ENCODE measurements at regions not wholly inside any gene's neighbourhood (a gene's known extent, or its start where the extent isn't known, plus 50 kb on each side); places are given as distances from the start of the nearest gene placed in this dataset.

DNA sequence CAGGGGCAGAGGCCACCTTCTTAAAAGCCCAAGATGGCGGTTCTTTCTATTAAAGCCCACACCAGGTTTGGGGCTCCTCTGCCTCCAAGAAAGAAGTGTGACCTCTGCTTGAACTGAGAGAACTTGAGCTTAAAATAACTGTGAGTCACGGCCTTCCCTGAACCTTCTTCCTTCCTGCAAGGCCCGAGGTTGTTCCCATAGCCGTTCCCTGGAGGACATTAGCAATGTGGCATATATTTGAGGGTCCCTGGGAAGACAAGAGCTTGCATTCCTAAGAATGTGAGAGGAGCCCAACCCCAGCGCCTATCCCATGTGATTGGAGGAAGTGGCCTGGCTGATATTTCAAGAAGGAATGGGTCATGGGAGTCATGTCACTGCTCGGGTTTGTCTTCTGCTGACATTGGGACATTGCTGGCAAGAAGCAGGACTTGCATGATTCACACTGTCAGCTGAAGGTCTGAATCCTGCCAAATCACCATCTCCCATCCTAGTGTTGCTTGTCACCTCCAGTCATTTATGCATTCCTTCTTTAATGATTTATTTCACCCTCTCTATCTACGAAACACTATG, 168.1 kb downstream of the TRIB2 start:
- no peaks in the 10 kb centered on the region for H3K4me1 ChIP-seq (ENCODE audit: control insufficient read depth, insufficient read depth, low read length)
- H3K27me3 ChIP-seq (ENCODE audit: control insufficient read depth, insufficient read depth, low read length), result no peaks in the 10 kb centered on the region
- no peaks in the 10 kb centered on the region for H3K9me3 ChIP-seq (ENCODE audit: control insufficient read depth, insufficient read depth, low read length)
- no peak overlapping the region for H3K9ac ChIP-seq (ENCODE audit: low read depth, low read length)
- no peak overlapping the region for H3K4me3 ChIP-seq (ENCODE audit: low read depth, low read length)
- no peaks in the 10 kb centered on the region for H3K36me3 ChIP-seq (ENCODE audit: control insufficient read depth, insufficient read depth, low read length)

DNA sequence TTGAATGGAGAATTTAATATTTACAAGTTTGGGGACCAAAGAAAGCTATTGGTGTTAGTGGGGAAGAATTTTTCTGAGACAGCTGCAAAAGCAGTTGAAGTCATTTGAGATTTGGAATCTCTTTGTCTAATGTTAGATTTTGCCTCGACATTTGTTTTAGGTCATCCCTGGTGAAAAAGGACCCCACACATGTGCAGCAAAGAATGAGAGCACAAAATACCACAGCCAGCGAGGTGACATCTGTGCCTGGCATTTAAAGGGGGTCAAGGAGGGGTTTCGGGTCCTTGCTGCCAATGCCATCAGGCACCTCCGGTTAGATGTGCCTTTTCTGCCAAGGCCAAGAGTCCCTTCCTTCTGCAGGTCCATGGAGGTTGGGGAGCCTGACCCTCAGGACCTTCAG, 173.3 kb downstream of the TRIB2 start:
- Histone ChIP-seq H3K36me3 (ENCODE audit: control insufficient read depth, insufficient read depth, low read length) (no peaks in the 10 kb centered on the region), H3K9ac (ENCODE audit: low read depth, low read length) (no peak overlapping the region), H3K4me1 (ENCODE audit: control insufficient read depth, insufficient read depth, low read length) (no peaks in the 10 kb centered on the region)

DNA sequence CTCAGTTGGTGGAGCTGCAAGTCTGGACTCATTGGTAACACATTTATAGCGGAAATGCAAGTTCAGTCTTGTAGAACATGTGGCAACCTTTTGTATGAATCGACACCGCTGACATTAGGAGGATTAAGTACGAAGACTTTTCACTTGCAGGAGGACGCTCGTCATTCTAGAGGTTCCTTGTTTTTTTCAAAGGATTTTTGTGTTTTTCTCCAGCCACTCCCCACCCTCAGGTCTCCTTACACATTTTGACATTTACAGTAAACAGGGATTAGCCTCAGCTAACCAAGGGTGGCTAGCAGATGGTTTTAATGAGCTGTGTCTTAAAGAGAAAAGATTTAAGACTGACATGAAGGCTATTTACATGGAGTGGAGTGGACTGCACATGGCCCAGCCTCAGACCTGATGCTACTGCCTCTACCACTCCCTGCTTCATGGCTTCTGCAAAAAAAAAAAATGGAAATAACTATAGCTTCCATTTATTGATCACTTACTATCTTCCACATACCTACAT, 173.8 kb downstream of the TRIB2 start:
- H3K27me3 ChIP-seq (ENCODE audit: control insufficient read depth, insufficient read depth, low read length), result no peaks in the 10 kb centered on the region
- H3K36me3 ChIP-seq (ENCODE audit: control insufficient read depth, insufficient read depth, low read length), result no peaks in the 10 kb centered on the region
- no peaks in the 10 kb centered on the region for H3K4me1 ChIP-seq (ENCODE audit: control insufficient read depth, insufficient read depth, low read length)
- H3K9ac ChIP-seq (ENCODE audit: low read depth, low read length), result no peak overlapping the region
- H3K9me3 ChIP-seq (ENCODE audit: control insufficient read depth, insufficient read depth, low read length), result no peaks in the 10 kb centered on the region
- H3K4me3 ChIP-seq (ENCODE audit: low read depth, low read length), result no peak overlapping the region

More for the DNA sequence above, 173.3 kb downstream of the TRIB2 start:
- no peak overlapping the region for H3K4me3 ChIP-seq (ENCODE audit: low read depth, low read length)
- H3K27me3 ChIP-seq (ENCODE audit: control insufficient read depth, insufficient read depth, low read length), result no peaks in the 10 kb centered on the region
- no peaks in the 10 kb centered on the region for H3K9me3 ChIP-seq (ENCODE audit: control insufficient read depth, insufficient read depth, low read length)

DNA sequence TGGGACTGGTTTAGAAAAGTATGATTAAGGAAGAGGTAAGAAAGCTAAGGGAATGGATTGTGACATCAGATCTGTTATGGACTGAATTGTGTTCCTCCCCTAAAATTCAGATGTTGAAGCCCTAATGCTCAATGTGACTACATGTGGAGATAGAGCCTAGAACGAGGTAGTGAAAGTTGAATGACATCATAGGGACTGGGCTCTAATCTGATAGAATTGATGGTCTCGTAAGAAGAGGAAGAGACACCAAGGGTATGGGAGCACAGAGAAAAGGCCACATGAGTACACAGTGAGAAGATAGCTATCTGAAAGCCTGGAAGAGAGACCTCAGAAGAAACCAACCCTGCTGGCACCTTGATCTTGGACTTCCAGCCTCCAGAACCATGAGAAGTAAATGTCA, 178.3 kb downstream of the TRIB2 start:
- Histone ChIP-seq H3K4me1 (ENCODE audit: control insufficient read depth, insufficient read depth, low read length) (no peaks in the 10 kb centered on the region), H3K9me3 (ENCODE audit: control insufficient read depth, insufficient read depth, low read length) (no peaks in the 10 kb centered on the region), H3K36me3 (ENCODE audit: control insufficient read depth, insufficient read depth, low read length) (no peaks in the 10 kb centered on the region), H3K9ac (ENCODE audit: low read depth, low read length) (no peak overlapping the region), H3K4me3 (ENCODE audit: low read depth, low read length) (no peak overlapping the region), H3K27me3 (ENCODE audit: control insufficient read depth, insufficient read depth, low read length) (no peaks in the 10 kb centered on the region)

DNA sequence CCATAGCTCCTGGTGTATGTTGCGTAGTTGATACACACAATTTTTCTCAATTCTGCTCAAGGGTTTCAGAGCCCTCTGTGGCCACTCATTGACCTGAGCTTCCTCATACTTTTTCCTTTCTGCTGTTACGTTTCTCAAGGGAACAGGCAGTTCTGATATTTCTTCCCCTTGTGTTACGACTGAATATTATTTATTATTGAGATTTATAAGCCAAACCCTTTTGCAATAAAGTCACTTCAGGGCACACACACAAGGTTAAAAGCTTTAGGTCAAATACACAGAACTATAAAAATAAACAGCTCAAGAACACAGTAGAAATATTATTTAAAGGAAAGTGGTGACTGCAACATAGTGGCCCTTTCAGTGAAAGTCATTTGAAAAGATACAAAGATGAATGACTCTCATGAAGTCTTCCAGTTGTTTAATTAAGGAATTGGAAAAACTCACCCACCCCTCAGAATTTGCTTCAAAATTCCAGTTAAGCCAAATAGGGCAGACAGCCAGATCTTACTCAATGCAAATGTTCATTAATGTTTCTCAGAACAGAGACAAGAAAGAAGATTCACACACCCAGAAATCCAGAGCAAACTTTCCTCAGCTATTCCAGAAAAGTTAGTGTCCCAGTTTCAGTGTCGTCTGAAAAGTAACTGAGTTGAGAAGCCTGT, 179.7 kb downstream of the TRIB2 start:
- H3K4me1 ChIP-seq (ENCODE audit: control insufficient read depth, insufficient read depth, low read length), result no peaks in the 10 kb centered on the region
- no peaks in the 10 kb centered on the region for H3K27me3 ChIP-seq (ENCODE audit: control insufficient read depth, insufficient read depth, low read length)
- no peaks in the 10 kb centered on the region for H3K9me3 ChIP-seq (ENCODE audit: control insufficient read depth, insufficient read depth, low read length)
- H3K36me3 ChIP-seq (ENCODE audit: control insufficient read depth, insufficient read depth, low read length), result no peaks in the 10 kb centered on the region
- no peak overlapping the region for H3K4me3 ChIP-seq (ENCODE audit: low read depth, low read length)
- no peak overlapping the region for H3K9ac ChIP-seq (ENCODE audit: low read depth, low read length)

DNA sequence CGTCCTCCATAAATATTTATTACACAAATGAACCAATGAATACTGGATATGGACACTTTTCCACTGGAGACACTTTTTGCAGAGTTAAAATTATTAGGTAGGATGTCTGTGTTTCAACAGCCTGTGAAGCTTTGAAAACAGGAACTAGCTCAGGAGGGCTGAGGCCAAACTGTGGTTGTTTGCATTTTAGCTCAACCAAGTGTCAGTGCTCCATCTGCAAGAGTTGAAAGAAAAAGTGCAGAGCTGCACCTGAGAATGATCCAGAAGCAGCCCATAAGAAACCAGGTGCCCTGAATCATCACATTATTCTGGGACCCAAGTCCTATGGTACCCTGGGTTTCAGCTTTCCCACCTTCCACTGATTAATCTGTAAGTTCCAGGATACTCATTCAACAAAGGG, 180.4 kb downstream of the TRIB2 start:
- Histone ChIP-seq H3K9me3 (ENCODE audit: control insufficient read depth, insufficient read depth, low read length) (no peaks in the 10 kb centered on the region), H3K4me3 (ENCODE audit: low read depth, low read length) (no peak overlapping the region), H3K27me3 (ENCODE audit: control insufficient read depth, insufficient read depth, low read length) (no peaks in the 10 kb centered on the region), H3K9ac (ENCODE audit: low read depth, low read length) (no peak overlapping the region), H3K36me3 (ENCODE audit: control insufficient read depth, insufficient read depth, low read length) (no peaks in the 10 kb centered on the region), H3K4me1 (ENCODE audit: control insufficient read depth, insufficient read depth, low read length) (no peaks in the 10 kb centered on the region)

DNA sequence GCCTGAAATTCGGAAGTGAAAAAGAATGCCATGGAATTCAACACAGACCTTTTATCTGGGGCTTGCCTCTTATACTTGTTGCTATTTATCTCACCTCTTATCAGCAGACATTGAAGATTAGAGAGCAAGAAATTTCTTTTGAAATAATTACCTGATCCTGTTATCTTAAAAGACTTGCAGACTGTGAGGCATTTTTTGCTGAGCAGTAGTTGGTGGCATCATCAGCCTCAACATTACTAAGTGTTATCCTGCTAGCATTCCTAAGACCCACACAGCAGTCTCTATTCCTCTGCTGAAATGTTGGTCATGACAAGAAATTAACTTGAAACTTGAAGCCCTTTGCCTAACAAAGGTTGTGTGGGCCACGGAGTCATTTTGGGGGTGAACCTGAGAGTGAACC, 186.5 kb downstream of the TRIB2 start:
- Histone ChIP-seq H3K4me3 (ENCODE audit: low read depth, low read length) (no peak overlapping the region), H3K9ac (ENCODE audit: low read depth, low read length) (no peak overlapping the region), H3K27me3 (ENCODE audit: control insufficient read depth, insufficient read depth, low read length) (no peaks in the 10 kb centered on the region), H3K9me3 (ENCODE audit: control insufficient read depth, insufficient read depth, low read length) (no peaks in the 10 kb centered on the region), H3K36me3 (ENCODE audit: control insufficient read depth, insufficient read depth, low read length) (no peaks in the 10 kb centered on the region), H3K4me1 (ENCODE audit: control insufficient read depth, insufficient read depth, low read length) (no peaks in the 10 kb centered on the region)

DNA sequence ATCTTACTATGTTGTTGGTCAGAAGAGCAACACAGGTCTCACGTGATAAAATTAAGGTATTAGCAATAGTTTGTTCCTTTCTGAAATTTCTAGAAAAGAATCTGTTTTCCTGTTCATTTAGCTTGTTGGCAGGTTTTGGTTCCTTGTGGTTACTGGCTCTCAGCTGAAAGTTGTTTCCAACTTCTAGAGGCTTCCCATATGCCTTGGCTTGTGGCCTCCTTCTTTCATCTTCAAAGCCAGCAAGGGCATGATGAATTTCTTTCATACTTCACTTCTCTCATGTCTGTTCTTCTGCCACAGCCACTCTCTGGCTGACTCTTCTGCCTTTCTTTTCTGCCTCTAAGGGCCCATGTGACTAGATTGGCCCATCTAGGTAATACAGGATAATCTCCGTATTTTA, 193.7 kb downstream of the TRIB2 start:
- Histone ChIP-seq H3K9ac (ENCODE audit: low read depth, low read length) (no peak overlapping the region), H3K4me3 (ENCODE audit: low read depth, low read length) (no peak overlapping the region), H3K4me1 (ENCODE audit: control insufficient read depth, insufficient read depth, low read length) (no peaks in the 10 kb centered on the region), H3K36me3 (ENCODE audit: control insufficient read depth, insufficient read depth, low read length) (no peaks in the 10 kb centered on the region), H3K9me3 (ENCODE audit: control insufficient read depth, insufficient read depth, low read length) (no peaks in the 10 kb centered on the region), H3K27me3 (ENCODE audit: control insufficient read depth, insufficient read depth, low read length) (no peaks in the 10 kb centered on the region)

DNA sequence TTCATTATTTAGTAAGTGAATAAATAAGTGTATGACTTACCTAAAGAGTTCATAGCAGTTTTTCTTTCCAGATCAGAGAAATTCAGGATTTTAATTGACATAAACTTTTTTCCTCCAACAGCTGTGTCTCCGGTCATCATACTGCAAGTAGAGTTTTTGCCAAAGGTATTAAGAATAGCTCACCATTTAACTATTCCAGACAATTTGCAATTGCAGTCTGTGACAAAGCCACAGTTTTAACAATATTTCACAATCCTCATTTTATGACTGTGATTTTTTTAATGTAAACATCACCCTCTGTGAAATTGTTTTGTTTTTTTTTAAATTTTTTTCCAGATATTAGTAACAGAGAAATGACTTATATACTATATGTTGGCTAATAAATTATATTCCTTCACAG, 199.1 kb downstream of the TRIB2 start:
- Histone ChIP-seq H3K9ac (ENCODE audit: low read depth, low read length) (no peak overlapping the region), H3K4me3 (ENCODE audit: low read depth, low read length) (no peak overlapping the region), H3K9me3 (ENCODE audit: control insufficient read depth, insufficient read depth, low read length) (no peaks in the 10 kb centered on the region), H3K4me1 (ENCODE audit: control insufficient read depth, insufficient read depth, low read length) (no peaks in the 10 kb centered on the region), H3K36me3 (ENCODE audit: control insufficient read depth, insufficient read depth, low read length) (no peaks in the 10 kb centered on the region), H3K27me3 (ENCODE audit: control insufficient read depth, insufficient read depth, low read length) (no peaks in the 10 kb centered on the region)

DNA sequence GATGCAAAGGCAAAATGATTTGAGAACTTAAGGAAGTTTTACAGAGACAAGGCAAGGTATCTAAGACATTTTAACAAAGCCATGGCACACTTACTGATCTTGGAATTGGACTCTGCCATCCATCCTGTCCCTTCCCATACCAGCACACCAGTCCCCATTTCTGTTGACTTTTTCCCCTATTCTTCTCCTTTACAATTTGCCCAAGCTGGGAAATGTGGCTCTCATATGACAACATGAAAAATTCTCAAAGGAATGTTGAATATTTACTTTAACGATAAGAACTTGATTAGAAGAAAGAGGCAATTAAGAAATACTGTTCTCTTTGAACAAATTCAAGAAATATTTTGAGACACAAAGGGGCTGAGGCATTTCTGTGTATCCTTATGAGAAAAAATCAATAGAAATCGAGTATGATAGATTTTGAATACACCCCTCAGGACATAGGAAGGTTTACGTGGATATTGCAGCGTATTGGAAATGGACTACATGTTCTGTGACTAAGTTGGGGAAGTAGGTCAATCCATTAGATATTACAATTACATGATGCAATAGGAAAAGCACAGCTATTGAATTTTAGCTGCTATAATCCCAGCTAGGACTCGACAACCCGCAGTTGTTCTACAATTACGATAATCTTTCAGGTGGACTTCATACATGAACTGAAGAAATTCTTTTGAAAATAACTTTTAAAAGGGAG, 201.6 kb downstream of the TRIB2 start:
- Histone ChIP-seq H3K27me3 (ENCODE audit: control insufficient read depth, insufficient read depth, low read length) (no peaks in the 10 kb centered on the region), H3K9ac (ENCODE audit: low read depth, low read length) (no peak overlapping the region), H3K36me3 (ENCODE audit: control insufficient read depth, insufficient read depth, low read length) (no peaks in the 10 kb centered on the region), H3K4me1 (ENCODE audit: control insufficient read depth, insufficient read depth, low read length) (no peaks in the 10 kb centered on the region), H3K4me3 (ENCODE audit: low read depth, low read length) (no peak overlapping the region), H3K9me3 (ENCODE audit: control insufficient read depth, insufficient read depth, low read length) (no peaks in the 10 kb centered on the region)

DNA sequence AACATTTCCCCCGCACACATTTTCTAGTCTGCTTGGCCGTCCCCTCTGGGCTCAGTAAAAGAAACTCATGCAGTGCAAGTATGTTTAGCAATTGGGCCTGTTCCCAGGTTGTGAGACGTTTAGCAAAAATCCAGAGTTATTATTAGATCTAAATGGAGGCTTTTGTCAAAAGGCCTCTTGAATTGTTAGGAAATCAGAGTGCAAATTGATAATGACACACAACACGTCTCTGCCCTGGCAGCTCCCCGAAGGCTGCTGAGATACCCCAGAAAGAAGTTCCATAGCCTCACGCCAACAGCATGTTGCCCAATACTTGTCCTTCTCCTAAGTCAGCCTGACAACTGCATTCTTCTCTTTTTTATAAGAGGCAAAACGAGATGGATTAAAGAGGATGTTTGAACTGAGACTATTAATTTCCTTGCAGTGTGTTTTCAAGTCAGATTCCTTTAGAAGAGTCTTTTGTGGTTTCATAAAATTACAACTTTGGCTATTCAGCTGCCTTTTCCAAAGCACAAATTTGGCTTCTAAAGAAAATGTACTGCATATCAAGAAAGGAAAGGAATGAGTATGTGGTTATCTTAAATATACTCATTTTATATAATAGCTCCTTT, 202.2 kb downstream of the TRIB2 start:
- H3K4me1 ChIP-seq (ENCODE audit: control insufficient read depth, insufficient read depth, low read length), result no peaks in the 10 kb centered on the region
- no peaks in the 10 kb centered on the region for H3K27me3 ChIP-seq (ENCODE audit: control insufficient read depth, insufficient read depth, low read length)
- H3K4me3 ChIP-seq (ENCODE audit: low read depth, low read length), result no peak overlapping the region
- H3K36me3 ChIP-seq (ENCODE audit: control insufficient read depth, insufficient read depth, low read length), result no peaks in the 10 kb centered on the region
- no peaks in the 10 kb centered on the region for H3K9me3 ChIP-seq (ENCODE audit: control insufficient read depth, insufficient read depth, low read length)
- H3K9ac ChIP-seq (ENCODE audit: low read depth, low read length), result no peak overlapping the region

DNA sequence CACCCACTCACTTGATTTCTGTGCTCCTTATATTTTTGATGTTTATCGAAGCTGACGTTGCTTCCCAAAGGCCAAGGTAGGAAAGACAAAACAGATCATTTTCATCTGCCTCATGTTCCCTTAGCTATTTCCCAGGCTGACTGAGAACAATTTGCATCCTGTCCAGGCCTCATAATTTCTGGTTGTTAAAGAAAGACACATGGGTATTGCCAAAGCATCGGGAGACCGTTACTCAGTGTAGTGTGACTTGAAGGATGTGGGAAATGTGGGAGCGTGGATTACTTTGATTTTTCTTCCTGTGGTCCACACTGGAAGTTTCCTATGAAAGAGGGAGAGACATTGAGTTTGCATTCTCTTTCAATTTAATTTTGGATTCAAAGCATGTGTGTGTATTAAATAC, 204.6 kb downstream of the TRIB2 start:
- no peaks in the 10 kb centered on the region for H3K36me3 ChIP-seq (ENCODE audit: control insufficient read depth, insufficient read depth, low read length)

More for the DNA sequence above, 204.6 kb downstream of the TRIB2 start:
- Histone ChIP-seq H3K4me3 (ENCODE audit: low read depth, low read length) (no peak overlapping the region), H3K9ac (ENCODE audit: low read depth, low read length) (no peak overlapping the region), H3K4me1 (ENCODE audit: control insufficient read depth, insufficient read depth, low read length) (no peaks in the 10 kb centered on the region), H3K9me3 (ENCODE audit: control insufficient read depth, insufficient read depth, low read length) (no peaks in the 10 kb centered on the region), H3K27me3 (ENCODE audit: control insufficient read depth, insufficient read depth, low read length) (no peaks in the 10 kb centered on the region)
